ENCODE measurements at regions not wholly inside any gene's neighbourhood (a gene's known extent, or its start where the extent isn't known, plus 50 kb on each side); places are given as distances from the start of the nearest gene placed in this dataset.

- no peak overlapping the region for H3K18ac ChIP-seq (ENCODE audit: extremely low read depth, low read length)
- no peak overlapping the region for H2BK12ac ChIP-seq (ENCODE audit: low read depth, low read length)
- H3K56ac ChIP-seq (replicated peaks; ENCODE audit: insufficient read length, low read depth, low read length): no peak overlapping the region
- no peak overlapping the region for H4K91ac ChIP-seq (replicated peaks; ENCODE audit: insufficient read length, low read length)
- no peak for FAIRE-seq
- no peak overlapping the region for H3K4ac ChIP-seq (replicated peaks; ENCODE audit: insufficient read length, low read depth, low read length)
- no peak overlapping the region for H2BK20ac ChIP-seq (ENCODE audit: low read length)
- no peak overlapping the region for H2BK120ac ChIP-seq (replicated peaks; ENCODE audit: low read depth, low read length)
- H3K4me2 ChIP-seq (ENCODE audit: insufficient read depth in 1 of 2, low read depth in 2 of 2, low read length in 2 of 2): no peak overlapping the region
- no peak overlapping the region for H3K23ac ChIP-seq (ENCODE audit: insufficient read length)
- no peak overlapping the region for H3K14ac ChIP-seq (ENCODE audit: insufficient read length)
- H3K27me3 ChIP-seq (replicated peaks in 1 of 4; ENCODE audit: control insufficient read depth in 3 of 4, extremely low read depth in 1 of 4, insufficient read depth in 3 of 4, low read length in 3 of 4): no peaks in the 10 kb centered on the region
- H2BK5ac ChIP-seq (ENCODE audit: low read depth, low read length): no peak overlapping the region
- no peak overlapping the region for H3K27ac ChIP-seq (ENCODE audit: low read depth, low read length)
- H2AFZ ChIP-seq (ENCODE audit: low read length): no peak overlapping the region
- no peak overlapping the region for H2BK15ac ChIP-seq (ENCODE audit: low read length)
- POLR2A ChIA-PET (ENCODE audit: partially characterized antibody): no interaction called here
- H4K8ac ChIP-seq (ENCODE audit: extremely low read depth, insufficient read depth, low read length): no peak overlapping the region
- H3K9me3 ChIP-seq (ENCODE audit: insufficient read depth in 2 of 2, low read depth in 1 of 2, low read length in 1 of 2): no peaks in the 10 kb centered on the region
- no peaks in the 10 kb centered on the region for H3K79me1 ChIP-seq (ENCODE audit: low read depth, low read length)
- H2AK5ac ChIP-seq (ENCODE audit: low read depth, low read length): no peak overlapping the region
- no peak overlapping the region for H3K4me3 ChIP-seq (ENCODE audit: extremely low read depth in 1 of 4, insufficient read depth in 2 of 4, low read depth in 3 of 4, low read length in 4 of 4)
- no peak overlapping the region for H3K9ac ChIP-seq (replicated peaks in 1 of 4; ENCODE audit: extremely low read depth in 1 of 4, low read depth in 3 of 4, low read length in 3 of 4)
- H3K23me2 ChIP-seq (ENCODE audit: low read depth, low read length): no peaks in the 10 kb centered on the region
- no peak overlapping the region for H4K5ac ChIP-seq (ENCODE audit: insufficient read length, low read depth, low read length)
- WGBS, 2 experiments (ENCODE audit: extremely low coverage in 1 of 2, insufficient coverage in 1 of 2, insufficient read length in 1 of 2, insufficient replicate concordance in 2 of 2, low coverage in 1 of 2, low lambda C conversion rate in 2 of 2, missing lambda C conversion rate in 1 of 2): 95% methylated on average over 4 of the region's 4 CpGs; no CpG with 5 or more reads in 1 of the 2 experiments
- H3K79me2 ChIP-seq (ENCODE audit: control insufficient read depth in 1 of 2, insufficient read depth in 2 of 2, low read length in 2 of 2): no peaks in the 10 kb centered on the region
- H3K36me3 ChIP-seq (ENCODE audit: control insufficient read depth in 2 of 4, insufficient read depth in 4 of 4, low read length in 3 of 4): no peaks in the 10 kb centered on the region
- DNase-seq (ENCODE audit: low read depth in 1 of 2, low spot score in 2 of 2): no peak
- CTCF ChIA-PET (ENCODE audit: partially characterized antibody): interaction anchor here (1.3 kb wide), 1 partner anchor 34 kb away, joined by 4 read pairs; no protein-coding TSS in a partner anchor
- H3K4me1 ChIP-seq (replicated peaks in 1 of 4; ENCODE audit: control insufficient read depth in 3 of 4, insufficient read depth in 4 of 4, low read length in 3 of 4): peaks cover 0 to 4% (median 0%) of the 10 kb centered on the region in 4 experiments; a peak in 3 of 7 replicates
- no peaks in the 10 kb centered on the region for H4K20me1 ChIP-seq (replicated peaks in 1 of 2; ENCODE audit: control insufficient read depth in 1 of 2, insufficient read depth in 2 of 2, low read length in 2 of 2)
- TF ChIP-seq PHF8 (conservative IDR thresholded peaks at IDR 0.05; ENCODE audit: low read depth, low read length): no peak
- no peak for TF ChIP-seq SP1 (IDR thresholded peaks at IDR 0.05; ENCODE audit: low read depth, low read length)
- no peak for TF ChIP-seq CHD2 (IDR thresholded peaks at IDR 0.05; ENCODE audit: low read length)
- no peak for TF ChIP-seq EGR1 (IDR thresholded peaks at IDR 0.05; ENCODE audit: borderline replicate concordance, low read depth, low read length)
- TF ChIP-seq KDM4A (IDR thresholded peaks at IDR 0.05; ENCODE audit: low read depth, low read length, severe bottlenecking): no peak
- TF ChIP-seq YY1 (IDR thresholded peaks at IDR 0.05; ENCODE audit: low read depth, low read length): no peak
- TF ChIP-seq SP4 (IDR thresholded peaks at IDR 0.05; ENCODE audit: low read length): no peak
- TF ChIP-seq ATF3 (IDR thresholded peaks at IDR 0.05; ENCODE audit: insufficient read depth, low read depth, low read length): no peak
- no peak for TF ChIP-seq CEBPB (IDR thresholded peaks at IDR 0.05; ENCODE audit: low read depth, low read length)
- TF ChIP-seq USF2 (IDR thresholded peaks at IDR 0.05; ENCODE audit: low read length): no peak
- no peak for TF ChIP-seq SIRT6 (IDR thresholded peaks at IDR 0.05; ENCODE audit: low read length)
- no peak for TF ChIP-seq SP2 (IDR thresholded peaks at IDR 0.05; ENCODE audit: low read length)
Observed at GRCh38 chr3:66825375-66825774, 172.7 kb upstream of the KBTBD8 start.

Data from H1 (cell line).